ENCODE measurements at regions not wholly inside any gene's neighbourhood (a gene's known extent, or its start where the extent isn't known, plus 50 kb on each side); places are given as distances from the start of the nearest gene placed in this dataset.
A peak's percentile ranks its signal among the peaks of the same experiment; 100 is the strongest.

DNA sequence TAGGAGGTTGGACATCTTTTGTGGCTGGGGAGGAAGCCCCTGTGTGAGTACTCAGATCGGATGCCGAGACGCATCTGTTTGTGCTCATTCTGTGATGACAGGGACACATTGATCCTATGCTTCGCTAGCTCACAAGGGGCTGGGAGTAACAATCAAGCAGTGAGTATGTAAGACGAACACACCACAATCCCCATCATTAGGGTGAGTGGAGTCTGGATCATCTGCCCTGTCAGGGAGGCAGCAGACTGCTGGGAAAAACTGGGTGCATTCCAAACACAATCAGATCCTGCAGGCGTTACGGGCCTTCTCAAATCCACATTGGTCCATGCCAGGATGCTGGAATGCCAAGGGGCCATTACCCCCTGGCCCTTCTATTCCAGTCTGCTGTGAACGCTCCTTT, 64.1 kb upstream of the TSHZ3 start:
- Histone ChIP-seq H3K4me3 (no peak overlapping the region), H3K36me3 (ENCODE audit: control insufficient read depth in 4 of 4, insufficient read depth in 4 of 4, low read length in 4 of 4) (no peaks in the 10 kb centered on the region), H3K27ac (ENCODE audit: low read depth in 1 of 2, low read length in 1 of 2) (no peak overlapping the region), H3K9ac (ENCODE audit: insufficient read depth in 1 of 2, low read length in 2 of 2) (no peak overlapping the region), H3K9me3 (ENCODE audit: control insufficient read depth in 4 of 4, insufficient read depth in 3 of 4, low read length in 3 of 4) (peaks cover 0 to 2% (median 0%) of the 10 kb centered on the region in 4 donors), H3K4me1 (ENCODE audit: control insufficient read depth in 5 of 5, insufficient read depth in 5 of 5, low read length in 5 of 5) (no peaks in the 10 kb centered on the region), H3K27me3 (ENCODE audit: control insufficient read depth in 3 of 3, insufficient read depth in 3 of 3, low read length in 2 of 3) (peaks cover 0 to 2% (median 0%) of the 10 kb centered on the region in 3 donors)
- DNase-seq (peak in 1 of 3 donors; percentile 0), ATAC-seq (ENCODE audit: insufficient read depth, low FRiP score) (no peak)
- TF ChIP-seq, protein P1, sequence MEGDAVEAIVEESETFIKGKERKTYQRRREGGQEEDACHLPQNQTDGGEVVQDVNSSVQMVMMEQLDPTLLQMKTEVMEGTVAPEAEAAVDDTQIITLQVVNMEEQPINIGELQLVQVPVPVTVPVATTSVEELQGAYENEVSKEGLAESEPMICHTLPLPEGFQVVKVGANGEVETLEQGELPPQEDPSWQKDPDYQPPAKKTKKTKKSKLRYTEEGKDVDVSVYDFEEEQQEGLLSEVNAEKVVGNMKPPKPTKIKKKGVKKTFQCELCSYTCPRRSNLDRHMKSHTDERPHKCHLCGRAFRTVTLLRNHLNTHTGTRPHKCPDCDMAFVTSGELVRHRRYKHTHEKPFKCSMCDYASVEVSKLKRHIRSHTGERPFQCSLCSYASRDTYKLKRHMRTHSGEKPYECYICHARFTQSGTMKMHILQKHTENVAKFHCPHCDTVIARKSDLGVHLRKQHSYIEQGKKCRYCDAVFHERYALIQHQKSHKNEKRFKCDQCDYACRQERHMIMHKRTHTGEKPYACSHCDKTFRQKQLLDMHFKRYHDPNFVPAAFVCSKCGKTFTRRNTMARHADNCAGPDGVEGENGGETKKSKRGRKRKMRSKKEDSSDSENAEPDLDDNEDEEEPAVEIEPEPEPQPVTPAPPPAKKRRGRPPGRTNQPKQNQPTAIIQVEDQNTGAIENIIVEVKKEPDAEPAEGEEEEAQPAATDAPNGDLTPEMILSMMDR (IDR thresholded peaks at IDR 0.05; ENCODE audit: control extremely low read depth, extremely low read depth) = no peak
- 84 to 86% methylated on average over 8 of the region's 8 CpGs for WGBS, 2 donors

DNA sequence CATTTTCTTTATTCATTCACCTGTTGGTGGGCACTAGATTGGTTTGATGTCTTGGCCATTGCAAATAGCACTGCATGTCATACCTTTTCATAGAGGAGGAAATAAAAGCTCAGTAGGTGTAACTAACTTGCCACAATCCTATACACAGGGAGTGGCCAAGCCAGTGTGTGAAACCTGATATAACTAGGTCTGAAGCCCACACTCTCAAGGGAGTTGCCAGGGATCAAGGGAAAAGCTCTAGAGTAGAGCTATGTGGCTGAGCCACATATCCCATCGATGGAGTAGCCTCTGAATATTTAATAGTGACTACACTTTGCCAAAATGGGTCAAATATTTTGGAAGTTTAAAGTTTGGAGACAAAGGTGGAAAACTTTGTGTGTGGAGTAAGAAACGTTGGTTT, 66.1 kb upstream of the TSHZ3 start:
- TF ChIP-seq, protein P1 (IDR thresholded peaks at IDR 0.05; ENCODE audit: control extremely low read depth, extremely low read depth) = no peak
- Histone ChIP-seq H3K9me3 (ENCODE audit: control insufficient read depth in 4 of 4, insufficient read depth in 3 of 4, low read length in 3 of 4) (peaks cover 0 to 2% (median 0%) of the 10 kb centered on the region in 4 donors), H3K4me1 (ENCODE audit: control insufficient read depth in 5 of 5, insufficient read depth in 5 of 5, low read length in 5 of 5) (no peaks in the 10 kb centered on the region), H3K36me3 (ENCODE audit: control insufficient read depth in 4 of 4, insufficient read depth in 4 of 4, low read length in 4 of 4) (no peaks in the 10 kb centered on the region), H3K27ac (ENCODE audit: low read depth in 1 of 2, low read length in 1 of 2) (no peak overlapping the region), H3K9ac (ENCODE audit: insufficient read depth in 1 of 2, low read length in 2 of 2) (no peak overlapping the region), H3K27me3 (ENCODE audit: control insufficient read depth in 3 of 3, insufficient read depth in 3 of 3, low read length in 2 of 3) (peaks cover 0 to 4% (median 2%) of the 10 kb centered on the region in 3 donors), H3K4me3 (no peak overlapping the region)
- DNase-seq (no peak), ATAC-seq (ENCODE audit: insufficient read depth, low FRiP score) (no peak)
- 52 to 76% methylated on average over 2 of the region's 2 CpGs for WGBS, 2 donors

DNA sequence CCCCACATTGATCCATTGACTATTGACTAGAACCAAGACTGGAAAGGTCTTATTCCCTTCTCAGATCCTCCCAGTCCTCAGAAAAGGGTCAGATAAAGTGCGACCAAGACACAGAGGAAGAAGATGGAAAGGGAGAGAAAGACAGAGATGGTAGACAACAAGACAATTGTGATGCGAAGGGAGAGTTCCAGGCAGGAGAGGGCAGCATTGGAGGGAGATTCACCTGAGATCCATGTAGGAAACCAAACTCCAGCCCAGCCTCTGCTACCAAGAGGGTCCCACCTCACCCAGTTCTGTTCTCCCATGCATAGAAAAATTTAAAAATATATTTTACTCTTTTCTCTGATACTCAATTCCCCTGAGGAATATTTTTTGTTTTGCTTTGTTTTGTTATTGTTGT, 67.3 kb upstream of the TSHZ3 start:
- Histone ChIP-seq H3K27me3 (ENCODE audit: control insufficient read depth in 3 of 3, insufficient read depth in 3 of 3, low read length in 2 of 3) (peaks cover 0 to 4% (median 2%) of the 10 kb centered on the region in 3 donors), H3K9ac (ENCODE audit: insufficient read depth in 1 of 2, low read length in 2 of 2) (no peak overlapping the region), H3K27ac (ENCODE audit: low read depth in 1 of 2, low read length in 1 of 2) (no peak overlapping the region), H3K4me3 (no peak overlapping the region), H3K4me1 (ENCODE audit: control insufficient read depth in 5 of 5, insufficient read depth in 5 of 5, low read length in 5 of 5) (peaks cover 0 to 6% (median 0%) of the 10 kb centered on the region in 5 donors), H3K9me3 (ENCODE audit: control insufficient read depth in 4 of 4, insufficient read depth in 3 of 4, low read length in 3 of 4) (peaks cover 0 to 2% (median 0%) of the 10 kb centered on the region in 4 donors), H3K36me3 (ENCODE audit: control insufficient read depth in 4 of 4, insufficient read depth in 4 of 4, low read length in 4 of 4) (no peaks in the 10 kb centered on the region)
- no peak for DNase-seq
- no peak for ATAC-seq (ENCODE audit: insufficient read depth, low FRiP score)
- TF ChIP-seq, protein P1 (IDR thresholded peaks at IDR 0.05; ENCODE audit: control extremely low read depth, extremely low read depth) = no peak
- 92 to 94% methylated on average over 2 of the region's 2 CpGs for WGBS, 2 donors

DNA sequence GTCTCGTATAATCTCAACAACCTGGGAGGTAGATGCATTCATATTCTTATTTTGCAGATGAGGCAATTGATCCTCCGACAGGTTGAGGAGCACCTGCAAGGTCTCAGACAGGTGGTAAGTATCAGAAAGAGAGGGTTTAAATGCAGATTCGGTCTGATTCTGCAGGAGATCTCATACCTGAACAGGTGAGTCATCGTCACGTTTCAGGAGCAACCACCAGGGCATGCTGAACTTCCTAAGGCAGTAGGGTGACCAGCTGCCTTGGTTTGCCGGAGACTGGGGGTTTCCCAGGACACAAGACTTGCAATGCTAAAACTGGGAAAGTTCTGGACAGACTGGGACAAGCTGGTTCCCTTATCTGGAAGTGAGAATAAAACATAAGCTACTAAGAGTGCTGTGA, 68.8 kb upstream of the TSHZ3 start:
- Histone ChIP-seq H3K4me3 (no peak overlapping the region), H3K36me3 (ENCODE audit: control insufficient read depth in 4 of 4, insufficient read depth in 4 of 4, low read length in 4 of 4) (no peaks in the 10 kb centered on the region), H3K9me3 (ENCODE audit: control insufficient read depth in 4 of 4, insufficient read depth in 3 of 4, low read length in 3 of 4) (peaks cover 0 to 2% (median 0%) of the 10 kb centered on the region in 4 donors), H3K4me1 (ENCODE audit: control insufficient read depth in 5 of 5, insufficient read depth in 5 of 5, low read length in 5 of 5) (peaks cover 0 to 9% (median 0%) of the 10 kb centered on the region in 5 donors), H3K9ac (ENCODE audit: insufficient read depth in 1 of 2, low read length in 2 of 2) (no peak overlapping the region), H3K27ac (ENCODE audit: low read depth in 1 of 2, low read length in 1 of 2) (no peak overlapping the region), H3K27me3 (ENCODE audit: control insufficient read depth in 3 of 3, insufficient read depth in 3 of 3, low read length in 2 of 3) (peaks cover 0 to 4% (median 2%) of the 10 kb centered on the region in 3 donors)
- WGBS, 2 donors = 59% methylated on average over 6 of the region's 6 CpGs
- TF ChIP-seq, protein P1 (IDR thresholded peaks at IDR 0.05; ENCODE audit: control extremely low read depth, extremely low read depth) = no peak
- no peak for DNase-seq
- no peak for ATAC-seq (ENCODE audit: insufficient read depth, low FRiP score)

All from lung (tissue), 11 donors.